Neural progenitor cell (in vitro differentiated cells): ENCODE measurements at regions not wholly inside any gene's neighbourhood (a gene's known extent, or its start where the extent isn't known, plus 50 kb on each side); places are given as distances from the start of the nearest gene placed in this dataset.
A peak's percentile ranks its signal among the peaks of the same experiment; 100 is the strongest.

Experiments
- DNase-seq: peaks from one replicate; pipeline ENCODE4 v3.0.0-alpha.2; 2016; ENCODE audit warnings: low spot score
- H2AFZ ChIP-seq: fragments of 200-600 bp; sonication (generic); replicated peaks from 2 replicates; pipeline ENCODE4 v1.6.1; 2016; ENCODE audit warnings: antibody characterized with exemption
- H3F3A ChIP-seq: fragments of 200-600 bp; sonication (generic); 2 replicates; pipeline ENCODE4 v1.6.1; 2016; ENCODE audit warnings: antibody characterized with exemption, low read depth
- H3K27ac ChIP-seq: fragments of 200-600 bp; sonication (generic); 2 replicates; pipeline ENCODE4 v1.5.1; 2016; ENCODE audit warnings: mild to moderate bottlenecking
- H3K27me3 ChIP-seq: fragments of 200-600 bp; sonication (generic); 2 replicates; pipeline ENCODE4 v1.6.1; 2016; ENCODE audit warnings: mild to moderate bottlenecking, moderate library complexity
- H3K36me3 ChIP-seq: fragments of 200-600 bp; sonication (generic); 2 replicates; pipeline ENCODE4 v1.5.1; 2016
- H3K4me1 ChIP-seq: fragments of 200-600 bp; sonication (generic); 2 replicates; pipeline ENCODE4 v1.6.1; 2016; ENCODE audit warnings: mixed run types
- H3K4me2 ChIP-seq: fragments of 200-600 bp; sonication (generic); 2 replicates; pipeline ENCODE4 v1.6.1; 2016
- H3K4me3 ChIP-seq: fragments of 200-600 bp; sonication (generic); 2 replicates; pipeline ENCODE4 v1.5.1; 2016
- H3K79me2 ChIP-seq: fragments of 200-600 bp; sonication (generic); 2 replicates; pipeline ENCODE4 v1.6.1; 2016; ENCODE audit warnings: low read depth
- H3K9ac ChIP-seq: fragments of 200-600 bp; sonication (generic); 2 replicates; pipeline ENCODE4 v1.6.1; 2016
- H3K9me3 ChIP-seq: fragments of 200-600 bp; sonication (generic); 2 replicates; pipeline ENCODE4 v1.5.1; 2016; ENCODE audit warnings: low read depth
- H4K20me1 ChIP-seq: fragments of 200-600 bp; sonication (generic); 2 replicates; pipeline ENCODE4 v1.6.1; 2016; ENCODE audit warnings: low read depth
- H3K27ac Mint-ChIP-seq: 3 replicates; pipeline ENCODE4 v1.8.0; 2021; ENCODE audit warnings: mixed read lengths
- H3K27me3 Mint-ChIP-seq: 2 replicates; pipeline ENCODE4 v1.8.0; 2022; ENCODE audit warnings: low read depth, mild to moderate bottlenecking, inconsistent platforms, moderate library complexity, mixed read lengths; ENCODE audit not compliant: insufficient read depth
- H3K36me3 Mint-ChIP-seq: 3 replicates; pipeline ENCODE4 v1.8.0; 2021; ENCODE audit warnings: mixed read lengths
- H3K4me1 Mint-ChIP-seq: 3 replicates; pipeline ENCODE4 v1.8.0; 2021; ENCODE audit warnings: mixed read lengths
- H3K4me3 Mint-ChIP-seq: 3 replicates; pipeline ENCODE4 v1.8.0; 2021; ENCODE audit warnings: mild to moderate bottlenecking, moderate library complexity, mixed read lengths
- H3K9me3 Mint-ChIP-seq: 3 replicates; pipeline ENCODE4 v1.8.0; 2020; ENCODE audit warnings: mixed read lengths
- CTCF ChIP-seq: fragments of 200-600 bp; sonication (generic); IDR thresholded peaks from 2 replicates; pipeline ENCODE4 v1.5.1; 2017; ENCODE audit warnings: antibody characterized with exemption, mild to moderate bottlenecking
- EZH2 ChIP-seq: fragments of 200-600 bp; sonication (generic); IDR thresholded peaks from 2 replicates; pipeline ENCODE4 v1.6.1; 2017; ENCODE audit warnings: antibody characterized with exemption, mild to moderate bottlenecking, moderate library complexity
- EZH2phosphoT487 ChIP-seq: fragments of 200-600 bp; sonication (generic); IDR thresholded peaks from 2 replicates; pipeline ENCODE4 v1.6.1; 2017; ENCODE audit warnings: antibody characterized with exemption

GRCh38 chr5:33229216-33229615, 211.5 kb upstream of the TARS1 start:
- no peak overlapping the region for H3K27ac Mint-ChIP-seq

GRCh38 chr5:33230467-33231078, 210.2 kb upstream of the TARS1 start:
- Histone ChIP-seq H2AFZ (no peak overlapping the region), H3K4me3 (no peak overlapping the region), H3K27me3 (no peaks in the 10 kb centered on the region), H3K27ac (no peak overlapping the region), H3K4me2 (no peak overlapping the region), H3K79me2 (no peaks in the 10 kb centered on the region), H3K36me3 (no peaks in the 10 kb centered on the region), H3K9ac (no peak overlapping the region), H3F3A (peaks cover 23% of the 10 kb centered on the region), H3K9me3 (no peaks in the 10 kb centered on the region), H3K4me1 (peaks cover 38% of the 10 kb centered on the region), H4K20me1 (no peaks in the 10 kb centered on the region)
- no peak for TF ChIP-seq EZH2
- TF ChIP-seq CTCF: no peak
- TF ChIP-seq EZH2phosphoT487: no peak
- peaks cover 3% of the 10 kb centered on the region for H3K27me3 Mint-ChIP-seq
- H3K4me1 Mint-ChIP-seq: no peaks in the 10 kb centered on the region
- H3K27ac Mint-ChIP-seq: no peak overlapping the region
- peak; percentile 1 for DNase-seq
- H3K4me3 Mint-ChIP-seq: no peak overlapping the region
- H3K9me3 Mint-ChIP-seq: no peaks in the 10 kb centered on the region
- no peaks in the 10 kb centered on the region for H3K36me3 Mint-ChIP-seq

More at GRCh38 chr5:33229216-33229615, 211.5 kb upstream of the TARS1 start:
- Histone ChIP-seq H3F3A (peaks cover 23% of the 10 kb centered on the region), H3K36me3 (no peaks in the 10 kb centered on the region), H3K27me3 (no peaks in the 10 kb centered on the region), H3K4me3 (no peak overlapping the region), H4K20me1 (no peaks in the 10 kb centered on the region), H2AFZ (no peak overlapping the region), H3K27ac (no peak overlapping the region), H3K9ac (no peak overlapping the region), H3K4me2 (no peak overlapping the region), H3K79me2 (no peaks in the 10 kb centered on the region), H3K4me1 (peaks cover 38% of the 10 kb centered on the region), H3K9me3 (no peaks in the 10 kb centered on the region)
- H3K4me1 Mint-ChIP-seq: no peaks in the 10 kb centered on the region
- no peaks in the 10 kb centered on the region for H3K36me3 Mint-ChIP-seq
- no peak for DNase-seq
- no peak for TF ChIP-seq CTCF
- TF ChIP-seq EZH2phosphoT487: no peak
- TF ChIP-seq EZH2: no peak
- peaks cover 3% of the 10 kb centered on the region for H3K27me3 Mint-ChIP-seq
- no peak overlapping the region for H3K4me3 Mint-ChIP-seq
- H3K9me3 Mint-ChIP-seq: no peaks in the 10 kb centered on the region

GRCh38 chr5:33231214-33231710, 209.5 kb upstream of the TARS1 start:
- no peaks in the 10 kb centered on the region for H3K36me3 Mint-ChIP-seq
- H3K9me3 Mint-ChIP-seq: no peaks in the 10 kb centered on the region
- Histone ChIP-seq H3K9me3 (no peaks in the 10 kb centered on the region), H3K27me3 (no peaks in the 10 kb centered on the region), H3K27ac (no peak overlapping the region), H2AFZ (no peak overlapping the region), H3K79me2 (no peaks in the 10 kb centered on the region), H4K20me1 (no peaks in the 10 kb centered on the region), H3F3A (peaks cover 23% of the 10 kb centered on the region), H3K4me2 (no peak overlapping the region), H3K4me1 (peaks cover 38% of the 10 kb centered on the region), H3K36me3 (no peaks in the 10 kb centered on the region), H3K9ac (no peak overlapping the region), H3K4me3 (no peak overlapping the region)
- no peak for DNase-seq
- no peaks in the 10 kb centered on the region for H3K4me1 Mint-ChIP-seq
- no peak overlapping the region for H3K27ac Mint-ChIP-seq
- H3K4me3 Mint-ChIP-seq: no peak overlapping the region
- TF ChIP-seq EZH2phosphoT487 (no peak), CTCF (no peak), EZH2 (no peak)
- H3K27me3 Mint-ChIP-seq: no peaks in the 10 kb centered on the region
